HCT116 (cell line): ENCODE measurements at regions not wholly inside any gene's neighbourhood (a gene's known extent, or its start where the extent isn't known, plus 50 kb on each side); places are given as distances from the start of the nearest gene placed in this dataset.

Experiments used
- CTCF ChIP-seq, 3 experiments: fragments of 200-600 bp in 1 of 3; sonication (generic) in 1 of 3; IDR thresholded peaks in 2 of 3; conservative IDR thresholded peaks in 1 of 3; 2 replicates each; pipeline ENCODE4 v1.5.1; 2012 to 2017; ENCODE audit warnings: low read depth in 2 of 3, low read length in 2 of 3, antibody characterized with exemption in 1 of 3, borderline replicate concordance in 1 of 3, control low read depth in 1 of 3, mild to moderate bottlenecking in 1 of 3, mixed read lengths in 1 of 3, mixed run types in 1 of 3, moderate library complexity in 1 of 3; ENCODE audit not compliant: insufficient read depth in 1 of 3
- ELF1 ChIP-seq: IDR thresholded peaks from 2 replicates; pipeline ENCODE4 v1.6.1; 2012; ENCODE audit warnings: low read depth, borderline replicate concordance
- EZH2 ChIP-seq: fragments of 200-600 bp; sonication (generic); IDR thresholded peaks from 2 replicates; pipeline ENCODE4 v1.6.1; 2017; ENCODE audit warnings: antibody characterized with exemption, mixed run types
- EZH2phosphoT487 ChIP-seq: fragments of 200-600 bp; IDR thresholded peaks from 2 replicates; pipeline ENCODE4 v1.6.1; 2018; ENCODE audit warnings: antibody characterized with exemption, borderline replicate concordance
- JUND ChIP-seq: IDR thresholded peaks from 2 replicates; pipeline ENCODE4 v1.6.1; 2012
- POLR2A ChIP-seq: IDR thresholded peaks from 2 replicates; pipeline ENCODE4 v1.7.0; 2011; ENCODE audit warnings: borderline replicate concordance; ENCODE audit not compliant: insufficient read depth, insufficient read length; ENCODE audit errors: extremely low read depth
- POLR2AphosphoS5 ChIP-seq: IDR thresholded peaks from 2 replicates; pipeline ENCODE4 v1.6.1; 2011; ENCODE audit warnings: mild to moderate bottlenecking, low read depth, low read length, moderate library complexity
- YY1 ChIP-seq: IDR thresholded peaks from 2 replicates; pipeline ENCODE4 v1.6.1; 2011; ENCODE audit warnings: low read length, low read depth, moderate library complexity, mild to moderate bottlenecking; ENCODE audit not compliant: insufficient replicate concordance; ENCODE audit errors: extremely low read depth
- ZFX ChIP-seq: fragments of 450-650 bp; IDR thresholded peaks from 2 replicates; pipeline ENCODE4 v1.6.1; 2017
- ZNF274 ChIP-seq: fragments of 200-500 bp; sonication (Bioruptor generic); IDR thresholded peaks from 2 replicates; pipeline ENCODE4 v1.6.1; 2014; ENCODE audit warnings: mild to moderate bottlenecking, low read depth, low read length, inconsistent platforms
- TF ChIP-seq, protein P1 (sequence below): IDR thresholded peaks from 2 replicates; pipeline ENCODE4 v1.6.1; 2012

GRCh38 chr18:29925566-29925965 is 1117.0 kb downstream of the DSC3 start:
- TF ChIP-seq YY1 = no peak
- no peak for TF ChIP-seq POLR2A
- TF ChIP-seq POLR2AphosphoS5 = no peak
- TF ChIP-seq EZH2phosphoT487 = no peak
- no peak for TF ChIP-seq CTCF (IDR thresholded peaks at IDR 0.05 in 2 of 3, conservative IDR thresholded peaks at IDR 0.05 in 1 of 3; ENCODE audit: borderline replicate concordance in 1 of 3, insufficient read depth in 1 of 3, low read depth in 2 of 3, low read length in 2 of 3)
- TF ChIP-seq JUND = no peak
- no peak for TF ChIP-seq ZFX
- no peak for TF ChIP-seq EZH2
- TF ChIP-seq, protein P1, sequence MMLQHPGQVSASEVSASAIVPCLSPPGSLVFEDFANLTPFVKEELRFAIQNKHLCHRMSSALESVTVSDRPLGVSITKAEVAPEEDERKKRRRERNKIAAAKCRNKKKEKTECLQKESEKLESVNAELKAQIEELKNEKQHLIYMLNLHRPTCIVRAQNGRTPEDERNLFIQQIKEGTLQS = no peak
- TF ChIP-seq ZNF274 = no peak
- no peak for TF ChIP-seq ELF1
